Parathyroid adenoma (tissue), 2 donors: ENCODE measurements at regions not wholly inside any gene's neighbourhood (a gene's known extent, or its start where the extent isn't known, plus 50 kb on each side); places are given as distances from the start of the nearest gene placed in this dataset.

ENCODE experiments used
- H2AFZ ChIP-seq: fragments of 300-600 bp; sonication (generic); one replicate; pipeline ENCODE4 v1.7.0; 2017; ENCODE audit warnings: antibody characterized with exemption, mild to moderate bottlenecking
- H3K27ac ChIP-seq: fragments of 300-600 bp; sonication (generic); one replicate; pipeline ENCODE4 v1.7.0; 2017
- H3K27me3 ChIP-seq: fragments of 300-600 bp; sonication (generic); one replicate; pipeline ENCODE4 v1.7.0; 2017; ENCODE audit warnings: low read length; ENCODE audit not compliant: control insufficient read depth, insufficient read depth
- H3K36me3 ChIP-seq: fragments of 300-600 bp; sonication (generic); one replicate; pipeline ENCODE4 v1.7.0; 2017; ENCODE audit warnings: low read length; ENCODE audit not compliant: control insufficient read depth, insufficient read depth
- H3K4me1 ChIP-seq: fragments of 300-600 bp; sonication (generic); one replicate; pipeline ENCODE4 v1.7.0; 2017; ENCODE audit warnings: control low read depth
- H3K4me2 ChIP-seq: fragments of 300-600 bp; sonication (generic); one replicate; pipeline ENCODE4 v1.7.0; 2017; ENCODE audit warnings: low read length
- H3K4me3 ChIP-seq: fragments of 300-600 bp; sonication (generic); one replicate; pipeline ENCODE4 v1.7.0; 2017; ENCODE audit warnings: low read depth, low read length
- H3K79me2 ChIP-seq: fragments of 300-600 bp; sonication (generic); one replicate; pipeline ENCODE4 v1.7.0; 2017; ENCODE audit warnings: control low read depth
- H3K9ac ChIP-seq: fragments of 300-600 bp; sonication (generic); one replicate; pipeline ENCODE4 v1.7.0; 2017; ENCODE audit warnings: mild to moderate bottlenecking
- H3K9me3 ChIP-seq: fragments of 300-600 bp; sonication (generic); one replicate; pipeline ENCODE4 v1.7.0; 2017; ENCODE audit warnings: low read length; ENCODE audit not compliant: control insufficient read depth
- TF ChIP-seq, protein P1 (sequence below): fragments of 300-600 bp; sonication (generic); IDR thresholded peaks from one replicate; pipeline ENCODE4 v1.7.0; 2017; ENCODE audit warnings: antibody characterized with exemption, mild to moderate bottlenecking
- donor health status: primary hyperparathyroidism.

DNA sequence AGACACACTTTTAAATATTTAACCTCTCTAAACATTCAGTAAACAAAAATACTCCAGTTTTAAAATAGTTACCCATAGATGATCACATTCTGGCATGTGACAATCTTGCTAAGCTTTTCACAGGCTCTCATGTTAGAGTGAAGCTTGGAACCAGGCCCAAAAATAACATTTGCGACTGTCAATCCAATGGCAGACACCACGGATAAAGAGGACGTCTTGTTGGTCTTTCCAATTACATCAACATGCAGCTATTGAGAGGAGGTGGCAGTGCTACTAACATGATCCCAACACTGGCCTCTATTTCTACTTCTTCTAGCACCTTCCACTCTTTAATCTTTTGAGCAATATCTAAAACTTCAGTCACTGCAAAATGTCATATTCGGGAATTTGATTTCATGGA, 970.8 kb upstream of the TENM3 start:
- Histone ChIP-seq H2AFZ (no peak overlapping the region), H3K4me1 (no peaks in the 10 kb centered on the region), H3K4me3 (no peak overlapping the region), H3K27ac (no peak overlapping the region), H3K36me3 (no peaks in the 10 kb centered on the region), H3K9ac (no peak overlapping the region), H3K9me3 (no peaks in the 10 kb centered on the region), H3K4me2 (no peak overlapping the region), H3K27me3 (no peaks in the 10 kb centered on the region), H3K79me2 (no peaks in the 10 kb centered on the region)
- TF ChIP-seq, protein P1, sequence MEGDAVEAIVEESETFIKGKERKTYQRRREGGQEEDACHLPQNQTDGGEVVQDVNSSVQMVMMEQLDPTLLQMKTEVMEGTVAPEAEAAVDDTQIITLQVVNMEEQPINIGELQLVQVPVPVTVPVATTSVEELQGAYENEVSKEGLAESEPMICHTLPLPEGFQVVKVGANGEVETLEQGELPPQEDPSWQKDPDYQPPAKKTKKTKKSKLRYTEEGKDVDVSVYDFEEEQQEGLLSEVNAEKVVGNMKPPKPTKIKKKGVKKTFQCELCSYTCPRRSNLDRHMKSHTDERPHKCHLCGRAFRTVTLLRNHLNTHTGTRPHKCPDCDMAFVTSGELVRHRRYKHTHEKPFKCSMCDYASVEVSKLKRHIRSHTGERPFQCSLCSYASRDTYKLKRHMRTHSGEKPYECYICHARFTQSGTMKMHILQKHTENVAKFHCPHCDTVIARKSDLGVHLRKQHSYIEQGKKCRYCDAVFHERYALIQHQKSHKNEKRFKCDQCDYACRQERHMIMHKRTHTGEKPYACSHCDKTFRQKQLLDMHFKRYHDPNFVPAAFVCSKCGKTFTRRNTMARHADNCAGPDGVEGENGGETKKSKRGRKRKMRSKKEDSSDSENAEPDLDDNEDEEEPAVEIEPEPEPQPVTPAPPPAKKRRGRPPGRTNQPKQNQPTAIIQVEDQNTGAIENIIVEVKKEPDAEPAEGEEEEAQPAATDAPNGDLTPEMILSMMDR = no peak

DNA sequence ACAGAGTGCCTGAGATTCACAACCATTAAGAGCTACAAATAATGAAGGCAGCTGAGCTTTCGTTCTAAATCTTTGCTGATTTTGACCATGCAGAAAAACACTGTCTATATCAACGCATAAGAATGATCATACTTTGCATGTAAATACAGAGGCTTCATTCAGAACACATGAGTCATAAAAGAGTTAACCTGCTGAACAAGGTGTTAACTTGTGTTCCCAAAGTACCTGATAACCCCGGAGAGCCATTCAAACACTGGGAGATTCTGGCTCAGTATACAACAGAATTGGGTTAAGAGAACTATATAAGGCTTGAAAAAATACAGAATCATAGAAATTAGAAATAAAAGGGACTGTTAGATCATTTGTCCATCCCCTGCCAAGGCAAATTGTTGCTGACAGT, 964.3 kb upstream of the TENM3 start:
- H3K27me3 ChIP-seq = no peaks in the 10 kb centered on the region
- H3K4me2 ChIP-seq = no peak overlapping the region
- no peaks in the 10 kb centered on the region for H3K36me3 ChIP-seq
- no peaks in the 10 kb centered on the region for H3K9me3 ChIP-seq
- no peaks in the 10 kb centered on the region for H3K79me2 ChIP-seq
- H2AFZ ChIP-seq = no peak overlapping the region
- no peak overlapping the region for H3K4me3 ChIP-seq
- H3K27ac ChIP-seq = no peak overlapping the region
- TF ChIP-seq, protein P1 = no peak
- H3K4me1 ChIP-seq = no peaks in the 10 kb centered on the region
- H3K9ac ChIP-seq = no peak overlapping the region

DNA sequence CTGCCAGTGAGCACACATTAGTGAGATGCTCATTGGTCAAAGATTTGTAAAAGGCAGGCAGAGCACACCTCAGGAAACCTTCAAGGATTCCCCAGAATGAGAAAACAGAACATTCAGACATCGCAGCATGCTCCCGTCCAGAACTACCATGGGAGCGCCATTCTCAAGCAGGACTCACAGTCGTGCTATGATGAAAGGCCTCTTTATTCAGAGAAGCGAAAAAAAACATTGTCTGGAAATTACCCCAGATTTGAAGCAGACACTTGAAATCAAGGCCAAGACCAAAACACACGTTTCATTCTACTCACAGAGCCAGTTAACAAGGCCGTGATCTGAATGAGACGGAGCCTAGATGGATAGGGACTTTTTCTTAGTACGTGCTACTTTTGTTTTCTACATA, 961.8 kb upstream of the TENM3 start:
- no peak overlapping the region for H3K4me2 ChIP-seq
- H3K27me3 ChIP-seq = no peaks in the 10 kb centered on the region
- no peaks in the 10 kb centered on the region for H3K4me1 ChIP-seq
- H2AFZ ChIP-seq = no peak overlapping the region
- H3K27ac ChIP-seq = no peak overlapping the region
- TF ChIP-seq, protein P1 = no peak
- no peak overlapping the region for H3K9ac ChIP-seq
- no peak overlapping the region for H3K4me3 ChIP-seq
- H3K79me2 ChIP-seq = no peaks in the 10 kb centered on the region
- H3K9me3 ChIP-seq = no peaks in the 10 kb centered on the region
- H3K36me3 ChIP-seq = no peaks in the 10 kb centered on the region

DNA sequence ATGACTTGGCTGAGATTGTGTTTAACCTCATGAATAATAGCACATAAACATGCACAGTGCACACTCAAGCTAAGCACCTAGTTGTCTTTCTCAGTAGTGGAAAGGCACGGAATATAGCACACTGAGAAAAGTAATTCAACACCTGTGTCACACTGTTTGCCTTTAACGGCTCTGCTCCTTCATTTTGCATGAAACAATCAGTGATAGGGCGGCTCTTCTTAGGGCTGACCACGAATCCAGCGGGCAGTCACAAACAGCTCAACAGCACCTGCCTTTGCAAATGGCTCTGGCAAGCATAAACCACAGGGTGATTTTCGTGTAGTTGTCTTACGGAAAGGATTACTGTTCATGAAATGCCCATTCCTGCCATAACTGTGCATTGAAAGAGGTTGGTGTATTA, 954.0 kb upstream of the TENM3 start:
- H3K79me2 ChIP-seq = no peaks in the 10 kb centered on the region
- TF ChIP-seq, protein P1 = no peak
- no peaks in the 10 kb centered on the region for H3K9me3 ChIP-seq
- H3K27me3 ChIP-seq = no peaks in the 10 kb centered on the region
- H3K9ac ChIP-seq = no peak overlapping the region
- no peak overlapping the region for H3K4me2 ChIP-seq
- no peak overlapping the region for H2AFZ ChIP-seq
- no peak overlapping the region for H3K27ac ChIP-seq
- H3K36me3 ChIP-seq = no peaks in the 10 kb centered on the region
- no peak overlapping the region for H3K4me3 ChIP-seq
- H3K4me1 ChIP-seq = no peaks in the 10 kb centered on the region

DNA sequence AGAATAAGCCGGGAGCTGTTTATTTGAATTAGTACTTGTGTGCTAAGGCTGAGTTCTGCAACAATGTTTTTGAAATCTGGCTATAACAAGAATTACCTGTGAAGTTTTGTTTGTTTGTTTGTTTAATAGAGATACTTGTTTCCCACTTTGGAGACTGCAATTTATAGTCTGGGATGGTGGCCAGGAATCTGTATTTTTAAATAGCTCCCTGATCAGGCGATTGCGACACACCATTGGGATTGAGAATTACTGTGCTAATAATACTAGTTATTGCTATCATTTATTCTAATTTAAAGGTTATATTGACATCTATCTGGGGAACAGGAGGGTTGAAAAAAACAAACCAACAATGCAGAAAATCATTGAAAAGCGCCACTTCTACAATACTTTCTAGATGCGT, 951.6 kb upstream of the TENM3 start:
- Histone ChIP-seq H3K27ac (no peak overlapping the region), H3K4me2 (no peak overlapping the region)
- TF ChIP-seq, protein P1 = no peak

More for the DNA sequence above, 951.6 kb upstream of the TENM3 start:
- Histone ChIP-seq H3K79me2 (no peaks in the 10 kb centered on the region), H3K9ac (no peak overlapping the region), H2AFZ (no peak overlapping the region), H3K36me3 (no peaks in the 10 kb centered on the region), H3K9me3 (no peaks in the 10 kb centered on the region), H3K4me1 (no peaks in the 10 kb centered on the region), H3K4me3 (no peak overlapping the region), H3K27me3 (peaks cover 4% of the 10 kb centered on the region)
